ENCODE measurements at regions not wholly inside any gene's neighbourhood (a gene's known extent, or its start where the extent isn't known, plus 50 kb on each side); places are given as distances from the start of the nearest gene placed in this dataset.

DNA sequence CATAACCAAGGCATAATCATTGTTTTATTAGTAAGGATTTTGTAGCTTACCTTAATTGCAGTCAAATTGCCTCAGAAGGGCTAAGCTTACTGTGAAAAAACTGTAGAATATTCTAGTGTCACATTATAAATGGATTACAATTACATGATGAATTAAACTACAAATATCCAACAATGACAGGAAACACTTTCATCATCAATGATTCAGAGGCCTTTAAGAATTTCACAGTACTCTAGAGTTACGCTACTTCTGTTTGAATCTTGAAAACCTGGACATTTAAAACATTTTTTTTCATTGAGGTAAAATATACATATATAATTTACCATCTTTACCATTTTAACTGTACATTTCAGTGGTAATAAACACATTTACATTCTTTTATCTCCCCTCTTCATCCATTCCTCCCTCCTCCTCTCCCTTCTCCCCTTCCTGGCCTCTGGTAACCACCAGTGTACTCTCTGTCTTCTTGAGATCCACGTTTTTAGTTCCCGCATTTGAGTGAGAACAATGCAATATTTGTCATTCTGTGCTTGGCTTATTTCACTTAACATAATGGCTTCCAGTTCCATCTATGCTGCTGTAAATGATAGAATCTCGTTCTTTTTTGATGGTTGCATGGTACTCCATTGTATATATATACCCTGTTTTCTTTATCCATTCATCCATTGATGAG lies 54.7 kb downstream of the GJD2 start:
- TSS peak; percentile 42 for BruUV-seq (replicated peaks)
- H3K27me3 ChIP-seq (ENCODE audit: control insufficient read depth in 2 of 2, insufficient read depth in 2 of 2, low read length in 2 of 2): no peaks in the 10 kb centered on the region
- H3K9me1 ChIP-seq (replicated peaks; ENCODE audit: control insufficient read depth, extremely low read depth, insufficient read depth, low read length): no peaks in the 10 kb centered on the region
- peak overlapping the region; percentile 33 for H3K9ac ChIP-seq (replicated peaks; ENCODE audit: extremely low read depth, insufficient read depth, low read length)
- peak; percentile 75 for DNase-seq (ENCODE audit: low read depth, low spot score)
- H3K4me1 ChIP-seq (ENCODE audit: control insufficient read depth, extremely low read depth, insufficient read depth, low read length): peaks cover 7% of the 10 kb centered on the region
- ChIA-PET POLR2A (no interaction called here), CTCF (interaction anchor here (0.8 to 2.5 kb wide), 2 partner anchors 8 to 220 kb away, joined by 7 to 11 read pairs; no protein-coding TSS in a partner anchor)
- no peaks in the 10 kb centered on the region for H3K79me2 ChIP-seq (ENCODE audit: control insufficient read depth, insufficient read depth, low read length)
- H3K4me2 ChIP-seq (ENCODE audit: insufficient read depth, low read length): peak overlapping the region; percentile 50
- FAIRE-seq: peak; percentile 81
- dilution Hi-C loops (cut with MboI; ENCODE audit: extremely low pct_ligation_motif_present, low sequenced_read_pairs) (no loop called here), intact Hi-C loops (cut with micrococcal nuclease) (loop anchor here (1.0 to 10.0 kb wide), 3 partner anchors 14 to 155 kb away; no protein-coding TSS in a partner anchor)
- peak overlapping the region; percentile 27 for H2AFZ ChIP-seq (ENCODE audit: low read depth, low read length)
- H3K9me3 ChIP-seq (replicated peaks; ENCODE audit: control insufficient read depth, insufficient read depth, low read length): no peaks in the 10 kb centered on the region
- H3K27ac ChIP-seq (ENCODE audit: insufficient read depth, low read depth, low read length): peak overlapping the region; percentile 42
- H4K20me1 ChIP-seq (replicated peaks; ENCODE audit: control insufficient read depth, extremely low read depth, insufficient read depth, low read length): no peaks in the 10 kb centered on the region
- no peak overlapping the region for H3K4me3 ChIP-seq (replicated peaks in 1 of 3; ENCODE audit: insufficient read depth in 1 of 3, low read depth in 1 of 3, low read length in 3 of 3)
- no peaks in the 10 kb centered on the region for H3K36me3 ChIP-seq (ENCODE audit: control insufficient read depth in 2 of 2, extremely low read depth in 1 of 2, insufficient read depth in 2 of 2, low read length in 2 of 2)
- TF ChIP-seq JUN (IDR thresholded peaks at IDR 0.05; ENCODE audit: borderline replicate concordance, insufficient read depth, insufficient read length, low read depth) (peak; percentile 69), FOS (IDR thresholded peaks at IDR 0.05; ENCODE audit: borderline replicate concordance, insufficient read depth, low read length) (peak; percentile 62), EZH2 (IDR thresholded peaks at IDR 0.05; ENCODE audit: borderline replicate concordance, low read depth, low read length, severe bottlenecking) (no peak)
- TF ChIP-seq, protein P1, sequence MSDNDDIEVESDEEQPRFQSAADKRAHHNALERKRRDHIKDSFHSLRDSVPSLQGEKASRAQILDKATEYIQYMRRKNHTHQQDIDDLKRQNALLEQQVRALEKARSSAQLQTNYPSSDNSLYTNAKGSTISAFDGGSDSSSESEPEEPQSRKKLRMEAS (IDR thresholded peaks at IDR 0.05; ENCODE audit: insufficient read depth, insufficient read length): no peak

DNA sequence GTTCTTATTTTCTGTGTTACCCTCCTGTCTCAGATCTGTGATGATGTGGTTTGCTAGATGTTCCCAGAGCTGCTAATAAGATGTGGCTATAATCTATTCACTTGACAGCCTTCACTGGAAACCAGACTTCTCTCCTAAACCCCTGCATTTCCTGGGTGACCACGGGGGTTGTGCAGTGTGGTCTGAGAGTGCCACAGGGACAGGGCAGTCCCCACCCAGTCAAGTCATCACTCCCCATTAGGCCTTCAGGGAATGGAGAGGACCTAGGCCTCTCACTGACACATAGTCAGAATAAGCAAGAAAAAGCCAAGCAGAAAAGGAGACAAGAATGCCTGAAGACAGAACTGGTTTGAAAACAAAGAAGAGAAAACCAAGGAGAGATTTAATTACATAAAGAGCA lies 58.3 kb downstream of the GJD2 start:
- POLR2A ChIA-PET: no interaction called here
- TF ChIP-seq FOS (IDR thresholded peaks at IDR 0.05; ENCODE audit: borderline replicate concordance, insufficient read depth, low read length) (no peak), MYC (IDR thresholded peaks at IDR 0.05; ENCODE audit: low read depth, low read length) (no peak), POLR2A (IDR thresholded peaks at IDR 0.05; ENCODE audit: low read depth, low read length) (no peak), POLR2AphosphoS5 (IDR thresholded peaks at IDR 0.05; ENCODE audit: insufficient read depth, low read depth, low read length) (no peak), JUN (IDR thresholded peaks at IDR 0.05; ENCODE audit: borderline replicate concordance, insufficient read depth, insufficient read length, low read depth) (no peak), EZH2 (IDR thresholded peaks at IDR 0.05; ENCODE audit: borderline replicate concordance, low read depth, low read length, severe bottlenecking) (no peak), GATA2 (IDR thresholded peaks at IDR 0.05; ENCODE audit: insufficient read depth, insufficient read length, low read depth, low read length) (no peak)
- TF ChIP-seq, protein P1 (IDR thresholded peaks at IDR 0.05; ENCODE audit: insufficient read depth, insufficient read length): no peak
- TF ChIP-seq, protein P2, sequence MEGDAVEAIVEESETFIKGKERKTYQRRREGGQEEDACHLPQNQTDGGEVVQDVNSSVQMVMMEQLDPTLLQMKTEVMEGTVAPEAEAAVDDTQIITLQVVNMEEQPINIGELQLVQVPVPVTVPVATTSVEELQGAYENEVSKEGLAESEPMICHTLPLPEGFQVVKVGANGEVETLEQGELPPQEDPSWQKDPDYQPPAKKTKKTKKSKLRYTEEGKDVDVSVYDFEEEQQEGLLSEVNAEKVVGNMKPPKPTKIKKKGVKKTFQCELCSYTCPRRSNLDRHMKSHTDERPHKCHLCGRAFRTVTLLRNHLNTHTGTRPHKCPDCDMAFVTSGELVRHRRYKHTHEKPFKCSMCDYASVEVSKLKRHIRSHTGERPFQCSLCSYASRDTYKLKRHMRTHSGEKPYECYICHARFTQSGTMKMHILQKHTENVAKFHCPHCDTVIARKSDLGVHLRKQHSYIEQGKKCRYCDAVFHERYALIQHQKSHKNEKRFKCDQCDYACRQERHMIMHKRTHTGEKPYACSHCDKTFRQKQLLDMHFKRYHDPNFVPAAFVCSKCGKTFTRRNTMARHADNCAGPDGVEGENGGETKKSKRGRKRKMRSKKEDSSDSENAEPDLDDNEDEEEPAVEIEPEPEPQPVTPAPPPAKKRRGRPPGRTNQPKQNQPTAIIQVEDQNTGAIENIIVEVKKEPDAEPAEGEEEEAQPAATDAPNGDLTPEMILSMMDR (IDR thresholded peaks at IDR 0.05; ENCODE audit: extremely low read depth in 1 of 2, insufficient read depth in 1 of 2, low read depth in 1 of 2, low read length in 2 of 2): no peak
- FAIRE-seq: no peak
- Histone ChIP-seq H3K36me3 (ENCODE audit: control insufficient read depth in 2 of 2, extremely low read depth in 1 of 2, insufficient read depth in 2 of 2, low read length in 2 of 2) (no peaks in the 10 kb centered on the region), H3K9me3 (replicated peaks; ENCODE audit: control insufficient read depth, insufficient read depth, low read length) (no peaks in the 10 kb centered on the region), H3K9ac (replicated peaks; ENCODE audit: extremely low read depth, insufficient read depth, low read length) (no peak overlapping the region), H3K4me1 (ENCODE audit: control insufficient read depth, extremely low read depth, insufficient read depth, low read length) (peaks cover 14% of the 10 kb centered on the region), H3K79me2 (ENCODE audit: control insufficient read depth, insufficient read depth, low read length) (no peaks in the 10 kb centered on the region), H3K4me2 (ENCODE audit: insufficient read depth, low read length) (no peak overlapping the region), H3K4me3 (replicated peaks in 1 of 3; ENCODE audit: insufficient read depth in 1 of 3, low read depth in 1 of 3, low read length in 3 of 3) (no peak overlapping the region), H2AFZ (ENCODE audit: low read depth, low read length) (no peak overlapping the region), H3K9me1 (replicated peaks; ENCODE audit: control insufficient read depth, extremely low read depth, insufficient read depth, low read length) (no peaks in the 10 kb centered on the region), H3K27me3 (ENCODE audit: control insufficient read depth in 2 of 2, insufficient read depth in 2 of 2, low read length in 2 of 2) (no peaks in the 10 kb centered on the region), H3K27ac (ENCODE audit: insufficient read depth, low read depth, low read length) (no peak overlapping the region), H4K20me1 (replicated peaks; ENCODE audit: control insufficient read depth, extremely low read depth, insufficient read depth, low read length) (no peaks in the 10 kb centered on the region)
- BruUV-seq (replicated peaks): no TSS peak
- intact Hi-C loops (cut with micrococcal nuclease) (no loop called here), dilution Hi-C loops (cut with MboI; ENCODE audit: extremely low pct_ligation_motif_present, low sequenced_read_pairs) (no loop called here)
- DNase-seq (ENCODE audit: low read depth, low spot score): no peak
- CTCF ChIA-PET: no interaction called here
